ENCODE measurements at regions not wholly inside any gene's neighbourhood (a gene's known extent, or its start where the extent isn't known, plus 50 kb on each side); places are given as distances from the start of the nearest gene placed in this dataset.
"Not testable (repeated sequence)": the region's sequence is repeated elsewhere in the genome, so short reads cannot be mapped to it uniquely, and the experiment has no call there.

DNA sequence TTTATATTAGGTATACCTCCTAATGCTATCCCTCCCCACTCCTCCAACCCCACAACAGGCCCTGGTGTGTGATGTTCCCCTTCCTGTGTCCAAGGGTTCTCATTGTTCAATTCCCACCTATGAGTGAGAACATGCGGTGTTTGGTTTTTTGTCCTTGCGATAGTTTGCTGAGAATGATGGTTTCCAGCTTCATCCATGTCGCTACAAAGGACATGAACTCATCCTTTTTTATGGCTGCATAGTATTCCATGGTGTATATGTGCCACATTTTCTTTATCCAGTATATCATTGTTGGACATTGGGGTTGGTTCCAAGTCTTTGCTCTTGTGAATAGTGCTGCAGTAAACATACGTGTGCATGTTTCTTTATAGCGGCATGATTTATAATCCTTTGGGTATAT, 345.1 kb upstream of the FANCL start:
- TF ChIP-seq, protein P1, sequence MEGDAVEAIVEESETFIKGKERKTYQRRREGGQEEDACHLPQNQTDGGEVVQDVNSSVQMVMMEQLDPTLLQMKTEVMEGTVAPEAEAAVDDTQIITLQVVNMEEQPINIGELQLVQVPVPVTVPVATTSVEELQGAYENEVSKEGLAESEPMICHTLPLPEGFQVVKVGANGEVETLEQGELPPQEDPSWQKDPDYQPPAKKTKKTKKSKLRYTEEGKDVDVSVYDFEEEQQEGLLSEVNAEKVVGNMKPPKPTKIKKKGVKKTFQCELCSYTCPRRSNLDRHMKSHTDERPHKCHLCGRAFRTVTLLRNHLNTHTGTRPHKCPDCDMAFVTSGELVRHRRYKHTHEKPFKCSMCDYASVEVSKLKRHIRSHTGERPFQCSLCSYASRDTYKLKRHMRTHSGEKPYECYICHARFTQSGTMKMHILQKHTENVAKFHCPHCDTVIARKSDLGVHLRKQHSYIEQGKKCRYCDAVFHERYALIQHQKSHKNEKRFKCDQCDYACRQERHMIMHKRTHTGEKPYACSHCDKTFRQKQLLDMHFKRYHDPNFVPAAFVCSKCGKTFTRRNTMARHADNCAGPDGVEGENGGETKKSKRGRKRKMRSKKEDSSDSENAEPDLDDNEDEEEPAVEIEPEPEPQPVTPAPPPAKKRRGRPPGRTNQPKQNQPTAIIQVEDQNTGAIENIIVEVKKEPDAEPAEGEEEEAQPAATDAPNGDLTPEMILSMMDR (IDR thresholded peaks at IDR 0.05; ENCODE audit: low read depth, low read length) = not testable (repeated sequence)
- TF ChIP-seq EZH2phosphoT487 (IDR thresholded peaks at IDR 0.05; ENCODE audit: low read depth) = not testable (repeated sequence)

Measured in OCI-LY3 (cell line).